ENCODE measurements at regions not wholly inside any gene's neighbourhood (a gene's known extent, or its start where the extent isn't known, plus 50 kb on each side); places are given as distances from the start of the nearest gene placed in this dataset.

GRCh38 chr9:134536101-134536900 lies 105.3 kb upstream of the COL5A1 start:
- CTCF ChIA-PET, result no interaction called here
- WGBS, 2 experiments (ENCODE audit: extremely low coverage in 2 of 2, insufficient read length in 1 of 2), result 54% methylated on average over 8 of the region's 22 CpGs; no CpG with 5 or more reads in 1 of the 2 experiments
- Histone ChIP-seq H4K8ac (ENCODE audit: low read depth in 2 of 2, low read length in 2 of 2) (peak overlapping the region; percentile 47 to 85; a peak in 3 of 4 replicates), H3K27me3 (ENCODE audit: control insufficient read depth, insufficient read depth, low read length) (no peaks in the 10 kb centered on the region), H3K79me1 (ENCODE audit: low read depth in 1 of 2, low read length in 2 of 2) (no peaks in the 10 kb centered on the region), H2BK20ac (ENCODE audit: low read depth, low read length) (peak overlapping the region; percentile 94), H4K20me1 (ENCODE audit: insufficient read depth, low read length) (no peaks in the 10 kb centered on the region), H2BK5ac (ENCODE audit: low read depth, low read length, poor library complexity, severe bottlenecking) (peak overlapping the region; percentile 32), H3K36me3 (ENCODE audit: control insufficient read depth, insufficient read depth, low read length) (no peaks in the 10 kb centered on the region), H3K9me3 (ENCODE audit: control insufficient read depth, insufficient read depth, low read length) (no peaks in the 10 kb centered on the region), H3K9me1 (ENCODE audit: insufficient read depth, low read length) (peaks cover 16% of the 10 kb centered on the region), H3K4me3 (ENCODE audit: insufficient read depth, low read depth, low read length) (no peak overlapping the region), H3K23ac (ENCODE audit: low read depth, low read length) (peak overlapping the region; percentile 90; the same call in 1 of the 2 replicates), H2BK15ac (ENCODE audit: low read depth, low read length) (peak overlapping the region; percentile 71; the same call in 2 of the 3 replicates), H3K4me2 (ENCODE audit: low read depth, low read length) (peak overlapping the region; percentile 41; the same call in 1 of the 2 replicates), H4K5ac (ENCODE audit: low read depth, low read length) (peak overlapping the region; percentile 11; the same call in 1 of the 2 replicates), H2AK5ac (ENCODE audit: low read depth, low read length) (peak overlapping the region; percentile 97), H3K27ac (ENCODE audit: insufficient read depth, low read length) (peak overlapping the region; percentile 3; the same call in 1 of the 2 replicates), H3K18ac (ENCODE audit: low read depth, low read length) (peak overlapping the region; percentile 70), H2AFZ (replicated peaks; ENCODE audit: low read length, poor library complexity) (peak overlapping the region; percentile 77), H4K91ac (ENCODE audit: insufficient read depth, low read depth, low read length) (peak overlapping the region; percentile 85), H3K9ac (ENCODE audit: low read depth, low read length) (no peak overlapping the region), H3K14ac (replicated peaks; ENCODE audit: low read depth, low read length) (peak overlapping the region; percentile 38), H3K4me1 (ENCODE audit: control insufficient read depth, insufficient read depth, low read length) (peaks cover 23% of the 10 kb centered on the region), H2BK120ac (ENCODE audit: low read depth, low read length) (peak overlapping the region; percentile 95), H3K4ac (ENCODE audit: low read depth, low read length) (peak overlapping the region; percentile 93), H2AK9ac (replicated peaks; ENCODE audit: low read depth, low read length, poor library complexity) (peak overlapping the region; percentile 83), H3K56ac (ENCODE audit: extremely low read depth, insufficient read depth, low read length) (no peak overlapping the region)
- dilution Hi-C loops (cut with HindIII; ENCODE audit: low sequenced_read_pairs, unreplicated experiment), result no loop called here
- BruUV-seq (replicated peaks), result no TSS peak
- intact Hi-C loops (cut with micrococcal nuclease), result loop anchor here (10.0 kb wide), 1 partner anchor 82 kb away; no protein-coding TSS in a partner anchor
- DNase-seq (peak; percentile 87), ATAC-seq (ENCODE audit: low read depth) (peak; percentile 79)
- in situ Hi-C loops (cut with MboI; ENCODE audit: low sequenced_read_pairs), result no loop called here
- POLR2A ChIA-PET (ENCODE audit: unreplicated experiment), result no interaction called here
- TF ChIP-seq MXI1 (IDR thresholded peaks at IDR 0.05; ENCODE audit: borderline replicate concordance, low read depth, low read length), result no peak
- no peak for TF ChIP-seq RFX5 (IDR thresholded peaks at IDR 0.05; ENCODE audit: low read depth, low read length)
- TF ChIP-seq MAFK (IDR thresholded peaks at IDR 0.05; ENCODE audit: low read depth, low read length), result no peak
- TF ChIP-seq CEBPB (IDR thresholded peaks at IDR 0.05; ENCODE audit: low read depth, low read length), result no peak
- TF ChIP-seq RAD21 (IDR thresholded peaks at IDR 0.05; ENCODE audit: low read length), result peak; percentile 15; the same call in 1 of the 2 replicates
- TF ChIP-seq NFE2L2 (IDR thresholded peaks at IDR 0.05; ENCODE audit: low read depth, low read length), result no peak
- no peak for TF ChIP-seq CHD1 (IDR thresholded peaks at IDR 0.05; ENCODE audit: low read depth, low read length)
- TF ChIP-seq RCOR1 (IDR thresholded peaks at IDR 0.05; ENCODE audit: insufficient replicate concordance, low read length), result no peak
- TF ChIP-seq FOS (IDR thresholded peaks at IDR 0.05; ENCODE audit: low read depth, low read length), result peak; percentile 81; the same call in 1 of the 2 replicates
- TF ChIP-seq POLR2A (IDR thresholded peaks at IDR 0.05; ENCODE audit: low read depth, low read length), result no peak
- TF ChIP-seq, protein P1, sequence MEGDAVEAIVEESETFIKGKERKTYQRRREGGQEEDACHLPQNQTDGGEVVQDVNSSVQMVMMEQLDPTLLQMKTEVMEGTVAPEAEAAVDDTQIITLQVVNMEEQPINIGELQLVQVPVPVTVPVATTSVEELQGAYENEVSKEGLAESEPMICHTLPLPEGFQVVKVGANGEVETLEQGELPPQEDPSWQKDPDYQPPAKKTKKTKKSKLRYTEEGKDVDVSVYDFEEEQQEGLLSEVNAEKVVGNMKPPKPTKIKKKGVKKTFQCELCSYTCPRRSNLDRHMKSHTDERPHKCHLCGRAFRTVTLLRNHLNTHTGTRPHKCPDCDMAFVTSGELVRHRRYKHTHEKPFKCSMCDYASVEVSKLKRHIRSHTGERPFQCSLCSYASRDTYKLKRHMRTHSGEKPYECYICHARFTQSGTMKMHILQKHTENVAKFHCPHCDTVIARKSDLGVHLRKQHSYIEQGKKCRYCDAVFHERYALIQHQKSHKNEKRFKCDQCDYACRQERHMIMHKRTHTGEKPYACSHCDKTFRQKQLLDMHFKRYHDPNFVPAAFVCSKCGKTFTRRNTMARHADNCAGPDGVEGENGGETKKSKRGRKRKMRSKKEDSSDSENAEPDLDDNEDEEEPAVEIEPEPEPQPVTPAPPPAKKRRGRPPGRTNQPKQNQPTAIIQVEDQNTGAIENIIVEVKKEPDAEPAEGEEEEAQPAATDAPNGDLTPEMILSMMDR (conservative IDR thresholded peaks at IDR 0.05; ENCODE audit: low read depth, low read length), result no peak
- TF ChIP-seq SMC3 (IDR thresholded peaks at IDR 0.05; ENCODE audit: low read depth, low read length), result no peak
- TF ChIP-seq BHLHE40 (IDR thresholded peaks at IDR 0.05; ENCODE audit: low read depth, low read length), result peak; percentile 33; the same call in 1 of the 2 replicates
- TF ChIP-seq, protein P2, sequence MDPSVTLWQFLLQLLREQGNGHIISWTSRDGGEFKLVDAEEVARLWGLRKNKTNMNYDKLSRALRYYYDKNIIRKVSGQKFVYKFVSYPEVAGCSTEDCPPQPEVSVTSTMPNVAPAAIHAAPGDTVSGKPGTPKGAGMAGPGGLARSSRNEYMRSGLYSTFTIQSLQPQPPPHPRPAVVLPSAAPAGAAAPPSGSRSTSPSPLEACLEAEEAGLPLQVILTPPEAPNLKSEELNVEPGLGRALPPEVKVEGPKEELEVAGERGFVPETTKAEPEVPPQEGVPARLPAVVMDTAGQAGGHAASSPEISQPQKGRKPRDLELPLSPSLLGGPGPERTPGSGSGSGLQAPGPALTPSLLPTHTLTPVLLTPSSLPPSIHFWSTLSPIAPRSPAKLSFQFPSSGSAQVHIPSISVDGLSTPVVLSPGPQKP (IDR thresholded peaks at IDR 0.05; ENCODE audit: borderline replicate concordance, low read depth, low read length), result no peak
- TF ChIP-seq MAZ (IDR thresholded peaks at IDR 0.05; ENCODE audit: borderline replicate concordance, low read depth, low read length), result peak; percentile 81; the same call in 1 of the 2 replicates

Measured in IMR-90 (cell line).